ENCODE measurements at regions not wholly inside any gene's neighbourhood (a gene's known extent, or its start where the extent isn't known, plus 50 kb on each side); places are given as distances from the start of the nearest gene placed in this dataset.

GRCh38 chr2:150792780-150793300, 305.4 kb upstream of the RND3 start (continued):
- no peak for TF ChIP-seq HIC1 (tag by site-specific recombination; IDR thresholded peaks at IDR 0.05)
- no peak for TF ChIP-seq ZNF292 (tag by site-specific recombination; IDR thresholded peaks at IDR 0.05; ENCODE audit: borderline replicate concordance, low read depth)
- TF ChIP-seq BCL11B (tag by site-specific recombination; IDR thresholded peaks at IDR 0.05; ENCODE audit: low read depth) = no peak

GRCh38 chr2:150791567-150791966, 304.1 kb upstream of the RND3 start:
- CTCF ChIA-PET = interaction anchor here (0.6 kb wide), 1 partner anchor 50 kb away, joined by 3 read pairs; no protein-coding TSS in a partner anchor
- Histone ChIP-seq H3K4me3 (ENCODE audit: low read depth, low read length) (no peak overlapping the region), H3K4me1 (ENCODE audit: control insufficient read depth, insufficient read depth, low read length) (no peaks in the 10 kb centered on the region), H3K36me3 (ENCODE audit: control insufficient read depth in 2 of 2, insufficient read depth in 1 of 2, low read length in 2 of 2) (no peaks in the 10 kb centered on the region), H3K27ac (ENCODE audit: extremely low read depth, low read depth, low read length) (no peak overlapping the region), H3K9me3 (ENCODE audit: control insufficient read depth, insufficient read depth, low read depth, low read length) (no peaks in the 10 kb centered on the region)
- POLR2A ChIA-PET = no interaction called here
- TF ChIP-seq ZNF558 (tag by site-specific recombination; IDR thresholded peaks at IDR 0.05) = peak; percentile 99
- TF ChIP-seq YY2 (tag by site-specific recombination; IDR thresholded peaks at IDR 0.05) = no peak

GRCh38 chr2:150789376-150789905, 302.0 kb upstream of the RND3 start:
- POLR2A ChIA-PET = no interaction called here
- H3K9me3 ChIP-seq (ENCODE audit: control insufficient read depth, insufficient read depth, low read depth, low read length) = no peaks in the 10 kb centered on the region
- CTCF ChIA-PET = no interaction called here
- H3K36me3 ChIP-seq (ENCODE audit: control insufficient read depth in 2 of 2, insufficient read depth in 1 of 2, low read length in 2 of 2) = no peaks in the 10 kb centered on the region
- no peak for TF ChIP-seq KLF7 (tag by site-specific recombination; IDR thresholded peaks at IDR 0.05; ENCODE audit: borderline replicate concordance)
- no peak for TF ChIP-seq ZNF777 (tag by site-specific recombination; IDR thresholded peaks at IDR 0.05; ENCODE audit: borderline replicate concordance)
- TF ChIP-seq MEIS1 (CRISPR knock-in tag; IDR thresholded peaks at IDR 0.05; ENCODE audit: borderline replicate concordance) = no peak
- no peak for TF ChIP-seq ZNF423 (tag by site-specific recombination; IDR thresholded peaks at IDR 0.05)
- TF ChIP-seq ZNF704 (tag by site-specific recombination; IDR thresholded peaks at IDR 0.05) = no peak
- no peak for TF ChIP-seq TCF7L2 (IDR thresholded peaks at IDR 0.05; ENCODE audit: borderline replicate concordance, low read depth, low read length)
- TF ChIP-seq ZNF112 (tag by site-specific recombination; IDR thresholded peaks at IDR 0.05) = no peak
- H3K4me1 ChIP-seq (ENCODE audit: control insufficient read depth, insufficient read depth, low read length) = no peaks in the 10 kb centered on the region
- no peak overlapping the region for H3K27ac ChIP-seq (ENCODE audit: extremely low read depth, low read depth, low read length)
- H3K4me3 ChIP-seq (ENCODE audit: low read depth, low read length) = no peak overlapping the region

GRCh38 chr2:150788426-150789140, 301.1 kb upstream of the RND3 start:
- Histone ChIP-seq H3K4me1 (ENCODE audit: control insufficient read depth, insufficient read depth, low read length) (no peaks in the 10 kb centered on the region), H3K4me3 (ENCODE audit: low read depth, low read length) (no peak overlapping the region), H3K36me3 (ENCODE audit: control insufficient read depth in 2 of 2, insufficient read depth in 1 of 2, low read length in 2 of 2) (no peaks in the 10 kb centered on the region), H3K9me3 (ENCODE audit: control insufficient read depth, insufficient read depth, low read depth, low read length) (no peaks in the 10 kb centered on the region), H3K27ac (ENCODE audit: extremely low read depth, low read depth, low read length) (no peak overlapping the region)
- ChIA-PET POLR2A (no interaction called here), CTCF (no interaction called here)
- TF ChIP-seq ZNF23 (tag by site-specific recombination; IDR thresholded peaks at IDR 0.05; ENCODE audit: borderline replicate concordance) (no peak), ZNF843 (tag by site-specific recombination; IDR thresholded peaks at IDR 0.05) (no peak), OVOL3 (tag by site-specific recombination; IDR thresholded peaks at IDR 0.05) (no peak), ZNF335 (tag by site-specific recombination; conservative IDR thresholded peaks at IDR 0.05) (no peak), AEBP2 (tag by site-specific recombination; IDR thresholded peaks at IDR 0.05; ENCODE audit: borderline replicate concordance) (no peak), EGR2 (tag by site-specific recombination; IDR thresholded peaks at IDR 0.05; ENCODE audit: low read depth) (no peak), ZNF157 (tag by site-specific recombination; IDR thresholded peaks at IDR 0.05) (no peak), ZNF555 (tag by site-specific recombination; conservative IDR thresholded peaks at IDR 0.05) (no peak), ZNF658 (tag by site-specific recombination; IDR thresholded peaks at IDR 0.05) (no peak), ZEB2 (tag by site-specific recombination; IDR thresholded peaks at IDR 0.05) (no peak), KLF9 (tag by site-specific recombination; IDR thresholded peaks at IDR 0.05; ENCODE audit: low read depth) (no peak), ZFP41 (tag by site-specific recombination; IDR thresholded peaks at IDR 0.05; ENCODE audit: borderline replicate concordance) (no peak), ZNF830 (tag by site-specific recombination; IDR thresholded peaks at IDR 0.05; ENCODE audit: low read depth) (no peak), ZNF621 (tag by site-specific recombination; IDR thresholded peaks at IDR 0.05) (no peak)

All from HEK293 (cell line).